ENCODE measurements at regions not wholly inside any gene's neighbourhood (a gene's known extent, or its start where the extent isn't known, plus 50 kb on each side); places are given as distances from the start of the nearest gene placed in this dataset.

GRCh38 chr6:15087186-15087589 lies 158.7 kb upstream of the JARID2 start:
- Mint-ChIP-seq H3K36me3 (no peaks in the 10 kb centered on the region), H3K4me3 (no peak overlapping the region)
- POLR2A ChIA-PET: no interaction called here

DNA sequence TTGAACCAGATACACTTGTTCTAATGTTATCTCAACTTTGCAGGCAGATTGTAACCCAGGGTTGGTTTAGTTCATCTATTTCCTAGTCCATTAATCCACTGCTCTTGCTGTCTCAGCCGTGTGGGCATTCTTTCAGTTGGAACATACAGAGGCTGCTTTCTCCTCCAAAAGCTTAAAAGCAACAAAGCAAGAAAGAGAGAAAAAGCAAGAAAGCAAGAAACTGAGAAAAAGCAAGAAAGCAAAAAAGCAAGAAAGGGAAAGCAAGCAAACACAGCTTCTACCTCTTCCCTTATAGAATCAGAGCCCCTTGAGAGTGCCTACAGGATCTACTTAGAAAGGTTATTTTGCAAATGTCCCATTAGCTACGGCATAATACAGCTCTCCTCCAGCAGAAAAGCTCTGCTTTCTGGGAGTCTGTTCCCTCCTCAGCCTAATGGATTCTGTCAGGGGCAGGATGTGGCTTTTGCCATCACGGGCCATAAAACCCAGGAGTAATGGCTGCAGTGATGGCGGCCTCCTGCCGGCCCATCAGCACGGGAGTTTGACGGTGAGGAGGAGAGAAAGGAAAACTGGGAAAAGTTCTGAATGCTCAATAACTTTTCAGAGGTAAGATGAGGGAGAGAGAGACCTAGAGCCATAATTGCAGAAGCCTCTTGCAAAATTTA lies 156.8 kb upstream of the JARID2 start:
- H3K27me3 Mint-ChIP-seq: peaks cover 3% of the 10 kb centered on the region
- no peak overlapping the region for H3K4me3 Mint-ChIP-seq
- no peak for DNase-seq
- ATAC-seq (ENCODE audit: low read depth): no peak
- H3K36me3 Mint-ChIP-seq: no peaks in the 10 kb centered on the region
- no peak overlapping the region for H3K27ac Mint-ChIP-seq
- POLR2A ChIA-PET: interaction anchor here (0.6 kb wide), 1 partner anchor 117 kb away, joined by 4 read pairs; no protein-coding TSS in a partner anchor
- no peaks in the 10 kb centered on the region for H3K9me3 Mint-ChIP-seq
- H3K4me1 Mint-ChIP-seq: no peaks in the 10 kb centered on the region

More at GRCh38 chr6:15087186-15087589, 158.7 kb upstream of the JARID2 start:
- DNase-seq (no peak), ATAC-seq (ENCODE audit: low read depth) (no peak)
- Mint-ChIP-seq H3K9me3 (no peaks in the 10 kb centered on the region), H3K27me3 (peaks cover 3% of the 10 kb centered on the region), H3K27ac (no peak overlapping the region), H3K4me1 (no peaks in the 10 kb centered on the region)

GRCh38 chr6:15089569-15090144 lies 156.2 kb upstream of the JARID2 start:
- POLR2A ChIA-PET: no interaction called here
- H3K4me3 Mint-ChIP-seq: no peak overlapping the region
- H3K9me3 Mint-ChIP-seq: no peaks in the 10 kb centered on the region
- no peaks in the 10 kb centered on the region for H3K27me3 Mint-ChIP-seq
- no peaks in the 10 kb centered on the region for H3K36me3 Mint-ChIP-seq
- no peak for DNase-seq
- ATAC-seq (ENCODE audit: low read depth): no peak
- no peaks in the 10 kb centered on the region for H3K4me1 Mint-ChIP-seq
- H3K27ac Mint-ChIP-seq: no peak overlapping the region

- POLR2A ChIA-PET: no interaction called here
- Mint-ChIP-seq H3K36me3 (no peaks in the 10 kb centered on the region), H3K27ac (no peak overlapping the region), H3K4me3 (no peak overlapping the region), H3K9me3 (no peaks in the 10 kb centered on the region), H3K4me1 (no peaks in the 10 kb centered on the region), H3K27me3 (no peaks in the 10 kb centered on the region)
- ATAC-seq (ENCODE audit: low read depth) (no peak), DNase-seq (no peak)
Measured at GRCh38 chr6:15090145-15090579, 155.7 kb upstream of the JARID2 start.

- H3K27ac Mint-ChIP-seq: no peak overlapping the region
- no peaks in the 10 kb centered on the region for H3K9me3 Mint-ChIP-seq
- DNase-seq (no peak), ATAC-seq (ENCODE audit: low read depth) (no peak)
- no peaks in the 10 kb centered on the region for H3K4me1 Mint-ChIP-seq
- no peaks in the 10 kb centered on the region for H3K36me3 Mint-ChIP-seq
- no peaks in the 10 kb centered on the region for H3K27me3 Mint-ChIP-seq
- H3K4me3 Mint-ChIP-seq: no peak overlapping the region
- POLR2A ChIA-PET: no interaction called here
Measured at GRCh38 chr6:15090745-15091384, 155.0 kb upstream of the JARID2 start.

- Mint-ChIP-seq H3K4me1 (no peaks in the 10 kb centered on the region), H3K27ac (no peak overlapping the region), H3K4me3 (no peak overlapping the region), H3K9me3 (no peaks in the 10 kb centered on the region), H3K36me3 (peaks cover 2% of the 10 kb centered on the region), H3K27me3 (no peaks in the 10 kb centered on the region)
- POLR2A ChIA-PET: no interaction called here
- ATAC-seq (ENCODE audit: low read depth) (no peak), DNase-seq (no peak)
Measured at GRCh38 chr6:15096894-15097837, 148.7 kb upstream of the JARID2 start.

GRCh38 chr6:15101130-15101529 lies 144.7 kb upstream of the JARID2 start:
- no peak overlapping the region for H3K4me3 Mint-ChIP-seq
- no peak for DNase-seq
- POLR2A ChIA-PET: interaction anchor here (0.7 kb wide), 1 partner anchor 602 kb away, joined by 3 read pairs; no protein-coding TSS in a partner anchor

GRCh38 chr6:15102241-15102640 lies 143.6 kb upstream of the JARID2 start:
- Mint-ChIP-seq H3K36me3 (peaks cover 4% of the 10 kb centered on the region), H3K9me3 (peaks cover 2% of the 10 kb centered on the region), H3K27me3 (peaks cover 1% of the 10 kb centered on the region), H3K4me1 (no peaks in the 10 kb centered on the region), H3K27ac (no peak overlapping the region), H3K4me3 (no peak overlapping the region)
- POLR2A ChIA-PET: no interaction called here
- ATAC-seq (ENCODE audit: low read depth): no peak
- DNase-seq: no peak

More at GRCh38 chr6:15101130-15101529, 144.7 kb upstream of the JARID2 start:
- Mint-ChIP-seq H3K27me3 (peaks cover 1% of the 10 kb centered on the region), H3K27ac (no peak overlapping the region), H3K36me3 (peaks cover 2% of the 10 kb centered on the region), H3K9me3 (peaks cover 2% of the 10 kb centered on the region), H3K4me1 (no peaks in the 10 kb centered on the region)
- no peak for ATAC-seq (ENCODE audit: low read depth)

- ATAC-seq (ENCODE audit: low read depth): no peak
- Mint-ChIP-seq H3K4me1 (peaks cover 1% of the 10 kb centered on the region), H3K9me3 (peaks cover 2% of the 10 kb centered on the region), H3K27me3 (peaks cover 1% of the 10 kb centered on the region), H3K36me3 (peaks cover 2% of the 10 kb centered on the region), H3K27ac (no peak overlapping the region), H3K4me3 (no peak overlapping the region)
- DNase-seq: no peak
- POLR2A ChIA-PET: no interaction called here
Measured at GRCh38 chr6:15106958-15107643, 138.8 kb upstream of the JARID2 start.

DNA sequence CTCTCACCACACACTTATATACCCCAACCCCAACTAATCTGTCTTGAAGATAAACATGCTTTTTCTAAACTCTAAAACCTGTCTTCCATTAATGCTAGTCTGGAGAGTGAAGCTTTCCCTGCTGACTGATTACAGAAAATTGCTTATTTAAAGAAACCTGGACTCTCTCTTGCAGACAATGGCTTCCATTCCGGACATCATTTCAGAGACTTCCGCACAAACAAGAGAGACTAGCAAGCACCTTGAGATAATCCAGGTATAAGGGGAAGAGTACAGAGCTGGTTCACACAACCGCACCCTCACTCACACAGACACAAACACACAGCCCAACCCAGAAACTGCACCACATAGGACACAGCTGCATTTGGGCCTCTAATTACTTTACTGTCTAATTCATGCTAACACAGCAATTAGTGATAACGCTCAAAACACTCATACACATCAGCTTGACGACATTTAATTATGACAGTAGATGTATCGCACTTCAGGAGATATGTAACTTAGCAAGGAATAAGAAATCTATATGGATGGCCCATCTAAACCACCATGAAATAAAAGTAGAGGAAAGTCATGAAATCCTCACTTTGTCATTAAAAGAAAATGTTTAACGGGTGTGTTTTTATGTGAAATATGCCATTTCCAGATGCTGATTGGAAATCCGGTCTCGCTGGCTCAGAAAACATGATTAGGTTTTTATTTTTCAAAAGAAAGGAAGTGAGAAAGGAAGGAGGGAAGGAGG lies 138.1 kb upstream of the JARID2 start:
- H3K9me3 Mint-ChIP-seq: peaks cover 2% of the 10 kb centered on the region
- no peak overlapping the region for H3K4me3 Mint-ChIP-seq
- POLR2A ChIA-PET: no interaction called here
- ATAC-seq (ENCODE audit: low read depth) (no peak), DNase-seq (no peak)
- H3K4me1 Mint-ChIP-seq: peaks cover 1% of the 10 kb centered on the region
- peaks cover 2% of the 10 kb centered on the region for H3K36me3 Mint-ChIP-seq
- no peaks in the 10 kb centered on the region for H3K27me3 Mint-ChIP-seq
- no peak overlapping the region for H3K27ac Mint-ChIP-seq

GRCh38 chr6:15108383-15108715 lies 137.5 kb upstream of the JARID2 start:
- Mint-ChIP-seq H3K9me3 (peaks cover 2% of the 10 kb centered on the region), H3K27me3 (no peaks in the 10 kb centered on the region), H3K4me1 (peaks cover 1% of the 10 kb centered on the region), H3K4me3 (no peak overlapping the region), H3K36me3 (peaks cover 2% of the 10 kb centered on the region), H3K27ac (no peak overlapping the region)
- POLR2A ChIA-PET: no interaction called here
- no peak for DNase-seq
- ATAC-seq (ENCODE audit: low read depth): no peak

- Mint-ChIP-seq H3K27ac (no peak overlapping the region), H3K4me1 (peaks cover 1% of the 10 kb centered on the region), H3K4me3 (no peak overlapping the region), H3K27me3 (no peaks in the 10 kb centered on the region), H3K36me3 (peaks cover 2% of the 10 kb centered on the region), H3K9me3 (peaks cover 2% of the 10 kb centered on the region)
- no peak for ATAC-seq (ENCODE audit: low read depth)
- POLR2A ChIA-PET: no interaction called here
- no peak for DNase-seq
Measured at GRCh38 chr6:15109338-15110090, 136.4 kb upstream of the JARID2 start.

Measured in activated naive CD8-positive, alpha-beta T cell treated with anti-CD3 and anti-CD28 coated beads, Interleukin-2, amount 10 ng/mL, durations not matched to agents 7 days and 5 days (primary cell).